HG03097 (cell line): ENCODE measurements at regions not wholly inside any gene's neighbourhood (a gene's known extent, or its start where the extent isn't known, plus 50 kb on each side); places are given as distances from the start of the nearest gene placed in this dataset.

Source experiments
- ATAC-seq: cut with Tn5 transposase; IDR thresholded peaks from one replicate; pipeline ENCODE4 v1.9.1; 2021; ENCODE audit not compliant: unreplicated experiment, low FRiP score

- no peak for ATAC-seq
Observed at GRCh38 chr11:23227078-23227445, 366.8 kb upstream of the CCDC179 start.

- ATAC-seq: no peak
Observed at GRCh38 chr11:23232652-23233051, 372.4 kb upstream of the CCDC179 start.

- ATAC-seq: no peak
Observed at GRCh38 chr11:23233075-23233474, 372.8 kb upstream of the CCDC179 start.

DNA sequence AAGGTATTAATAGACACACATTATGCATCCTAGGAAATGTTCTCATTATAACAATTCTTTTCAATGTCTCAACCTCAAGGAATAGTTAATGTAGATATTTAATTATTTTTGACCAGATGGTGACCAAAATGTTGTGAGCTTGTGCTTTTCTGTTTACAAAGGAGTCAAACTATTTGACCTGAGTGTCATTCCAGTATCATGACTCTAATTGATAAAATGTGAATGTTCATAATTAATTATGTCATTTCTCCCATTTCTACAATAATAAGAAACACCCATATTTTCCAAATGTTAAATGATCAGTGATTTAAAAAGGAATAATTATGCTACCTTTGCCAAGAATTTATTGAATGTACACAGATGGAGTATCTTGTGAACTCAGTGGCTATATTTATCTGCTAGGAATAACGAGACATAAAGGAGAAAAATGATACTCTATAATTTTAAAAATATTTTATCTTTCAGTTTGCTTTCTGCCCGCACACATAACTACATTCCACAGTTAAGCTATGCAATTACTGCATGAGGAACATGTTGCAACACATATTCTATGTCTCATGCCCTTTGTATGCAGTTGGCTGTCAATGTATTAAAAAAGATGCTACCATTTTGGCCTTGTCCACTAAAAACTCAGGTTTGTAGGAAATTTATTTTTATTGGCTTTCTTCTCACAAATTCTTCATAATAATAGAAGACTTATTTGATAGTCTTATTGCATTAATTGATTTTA lies 376.7 kb upstream of the CCDC179 start:
- no peak for ATAC-seq

- no peak for ATAC-seq
Observed at GRCh38 chr11:23252426-23252825, 392.2 kb upstream of the CCDC179 start.

DNA sequence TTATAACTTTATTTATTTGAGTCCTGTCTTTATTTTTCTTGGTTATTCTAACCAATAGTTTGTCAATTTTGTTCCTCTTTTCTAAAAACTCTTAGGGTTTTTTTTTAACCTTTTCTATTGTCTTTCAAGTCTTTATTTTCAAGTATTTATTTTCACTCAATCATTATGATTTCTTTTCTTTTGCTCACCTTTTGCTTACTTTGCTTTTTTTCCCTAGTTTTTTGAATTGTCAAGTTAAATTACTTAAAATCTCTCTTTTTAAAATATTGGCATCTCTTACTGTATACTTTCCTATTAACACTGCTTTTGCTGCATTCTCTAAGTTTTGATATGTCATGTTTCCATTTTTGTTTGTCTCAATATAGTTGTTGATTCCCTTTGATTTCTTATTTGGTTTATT lies 396.8 kb upstream of the CCDC179 start:
- ATAC-seq: no peak

- ATAC-seq: no peak
Observed at GRCh38 chr11:23257556-23257955, 397.3 kb upstream of the CCDC179 start.

GRCh38 chr11:23263466-23263865 lies 403.2 kb upstream of the CCDC179 start:
- no peak for ATAC-seq

DNA sequence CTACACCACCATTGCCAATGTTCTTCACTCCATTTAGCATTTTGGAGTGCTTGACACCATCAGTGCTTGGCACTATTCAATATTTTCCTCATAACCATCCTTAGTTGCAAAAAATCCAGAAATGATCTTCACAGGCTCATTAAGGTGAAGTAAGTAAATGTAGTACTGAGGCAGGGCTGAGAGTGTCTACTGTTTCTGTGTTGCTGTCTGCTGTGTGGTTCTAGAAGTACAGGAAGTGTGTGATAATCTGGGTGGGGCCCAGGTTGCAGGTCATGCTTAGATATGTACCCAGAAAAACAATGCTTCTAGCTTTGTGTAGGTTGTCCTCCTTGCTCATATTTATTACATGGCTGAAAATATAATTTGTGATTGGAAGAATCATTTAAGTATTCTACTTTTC lies 411.8 kb upstream of the CCDC179 start:
- ATAC-seq: no peak

DNA sequence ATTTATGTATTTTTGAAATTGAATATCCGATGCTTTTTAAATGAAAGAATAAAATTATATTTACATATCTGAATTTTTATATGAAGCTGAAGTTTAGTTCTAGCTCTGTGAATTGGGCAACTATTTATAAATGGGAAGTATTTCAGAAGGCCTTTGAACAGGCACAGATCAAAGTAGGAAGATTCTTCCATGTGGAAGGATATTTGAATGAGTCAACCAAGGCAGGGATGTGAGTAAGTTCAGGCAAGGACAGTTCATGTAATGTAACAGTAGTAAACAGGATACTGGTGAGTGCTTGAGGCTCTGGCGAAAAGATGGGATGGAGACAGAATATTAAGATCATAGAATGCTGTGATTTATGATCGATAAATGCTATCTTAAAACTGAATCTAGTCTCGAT lies 417.8 kb upstream of the CCDC179 start:
- no peak for ATAC-seq

DNA sequence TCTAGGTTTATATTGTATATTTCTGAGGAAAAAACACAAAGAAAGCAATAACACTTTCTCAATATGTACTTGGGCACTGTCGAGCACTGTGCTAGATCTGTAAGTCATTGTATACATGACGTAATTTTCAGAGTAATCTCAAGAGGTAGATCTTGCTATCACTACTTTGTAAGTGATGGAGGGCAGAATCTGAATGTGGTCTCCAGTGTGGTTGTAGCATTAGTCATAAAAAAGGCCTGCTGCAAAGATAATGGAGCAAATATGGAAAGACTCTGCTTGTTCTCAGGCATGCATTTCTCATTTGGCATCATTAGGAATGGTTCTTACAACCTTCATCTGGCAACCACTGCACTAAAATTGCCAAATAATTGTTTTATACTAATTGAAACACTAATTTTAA lies 419.8 kb upstream of the CCDC179 start:
- ATAC-seq: no peak

DNA sequence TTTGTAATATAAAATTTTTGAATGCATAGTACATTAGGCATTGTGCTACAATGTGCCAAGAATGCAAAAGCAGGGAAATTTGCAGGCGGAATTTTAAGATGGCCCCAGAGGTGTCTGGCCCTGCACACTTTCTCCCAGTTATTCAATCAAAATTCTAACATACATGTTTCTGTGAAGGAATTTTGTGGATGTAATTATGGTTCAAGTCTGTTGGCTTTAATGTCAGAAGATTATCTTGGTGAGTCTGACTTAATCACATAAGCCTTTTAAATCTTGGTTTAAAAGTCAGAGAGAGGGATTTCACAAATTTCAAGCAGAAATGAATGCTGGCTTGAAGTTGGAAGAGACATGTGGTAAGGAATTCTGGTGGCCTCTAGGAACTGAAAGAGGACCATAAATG lies 423.4 kb upstream of the CCDC179 start:
- no peak for ATAC-seq

- ATAC-seq: no peak
Observed at GRCh38 chr11:23284631-23285030, 424.4 kb upstream of the CCDC179 start.

DNA sequence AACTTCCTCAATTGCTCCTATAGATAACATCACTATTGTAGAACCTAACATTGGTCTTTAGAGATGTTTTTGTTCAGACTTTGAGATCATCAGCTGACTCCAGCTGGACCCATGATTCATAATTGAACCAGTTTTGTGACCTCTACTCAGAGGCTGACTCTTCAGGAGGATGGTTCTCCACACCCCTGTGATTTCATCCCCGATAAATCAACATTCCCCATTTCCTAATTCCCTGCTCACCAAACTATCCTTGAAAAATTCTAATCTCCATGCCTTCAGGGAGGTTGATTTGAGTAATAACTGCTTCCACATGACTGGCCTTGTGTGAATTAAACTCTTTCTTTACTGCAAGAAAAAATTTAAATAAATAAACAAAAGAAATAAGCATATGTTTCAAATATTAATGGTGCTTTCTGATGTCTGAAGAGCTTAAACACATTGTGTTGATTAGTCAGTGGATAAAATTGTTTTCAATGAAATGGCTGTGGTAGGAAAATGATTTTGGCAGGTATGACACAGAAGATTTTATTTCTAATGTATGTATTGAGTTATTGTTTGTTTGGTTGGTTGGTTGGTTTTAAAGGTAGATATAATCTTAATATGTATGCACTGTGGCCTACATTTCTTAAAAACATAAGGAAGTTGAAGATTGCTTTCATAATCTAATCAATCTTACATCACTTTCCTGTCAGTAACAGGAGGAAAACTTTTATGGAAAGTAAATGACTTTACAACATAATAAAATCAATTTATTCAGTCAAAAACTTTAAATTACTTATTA lies 427.9 kb upstream of the CCDC179 start:
- no peak for ATAC-seq

GRCh38 chr11:23295241-23295640 lies 435.0 kb upstream of the CCDC179 start:
- ATAC-seq: no peak

DNA sequence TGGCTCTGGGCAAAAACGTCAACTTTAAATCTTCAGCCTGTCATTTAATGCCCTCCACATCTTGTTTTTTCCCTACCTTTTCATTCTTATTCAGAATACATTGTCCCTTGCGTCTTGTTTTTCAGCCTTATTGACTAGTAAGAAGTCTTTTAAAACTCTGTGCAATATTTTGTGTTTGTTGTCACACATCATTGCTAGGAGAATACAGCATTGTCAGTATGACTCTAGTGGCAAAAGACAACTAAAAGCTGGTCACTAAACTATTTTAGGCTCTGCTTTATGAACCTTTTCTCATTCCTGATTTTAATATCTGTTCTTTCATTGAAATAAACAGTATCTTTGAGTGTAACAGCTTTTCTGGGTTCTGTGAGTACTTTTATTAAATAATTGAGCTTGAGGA lies 447.8 kb upstream of the CCDC179 start:
- no peak for ATAC-seq

GRCh38 chr11:23310276-23310675 lies 450.0 kb upstream of the CCDC179 start:
- no peak for ATAC-seq

- no peak for ATAC-seq
Observed at GRCh38 chr11:23311986-23312940, 452.0 kb upstream of the CCDC179 start.

DNA sequence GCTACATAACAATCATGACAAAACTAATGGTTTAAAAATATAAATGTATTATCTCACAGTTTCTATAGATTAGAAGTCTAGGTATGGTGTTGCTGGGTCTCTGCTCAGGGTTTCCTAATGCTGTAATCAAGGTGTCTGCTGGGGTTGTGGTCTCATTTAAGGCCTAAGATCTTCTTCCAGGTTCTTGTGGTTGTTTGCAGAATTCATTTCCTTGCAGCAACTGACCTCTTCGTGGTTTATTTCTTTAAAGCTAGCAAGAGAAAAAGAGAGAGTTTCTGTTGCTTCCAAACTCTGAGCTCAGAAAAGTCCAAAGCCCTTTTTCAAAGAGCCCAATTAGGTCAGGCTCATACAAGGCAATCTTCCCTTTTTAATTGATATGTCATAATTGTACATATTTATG lies 452.7 kb upstream of the CCDC179 start:
- no peak for ATAC-seq

GRCh38 chr11:23314162-23314561 lies 453.9 kb upstream of the CCDC179 start:
- ATAC-seq: no peak

DNA sequence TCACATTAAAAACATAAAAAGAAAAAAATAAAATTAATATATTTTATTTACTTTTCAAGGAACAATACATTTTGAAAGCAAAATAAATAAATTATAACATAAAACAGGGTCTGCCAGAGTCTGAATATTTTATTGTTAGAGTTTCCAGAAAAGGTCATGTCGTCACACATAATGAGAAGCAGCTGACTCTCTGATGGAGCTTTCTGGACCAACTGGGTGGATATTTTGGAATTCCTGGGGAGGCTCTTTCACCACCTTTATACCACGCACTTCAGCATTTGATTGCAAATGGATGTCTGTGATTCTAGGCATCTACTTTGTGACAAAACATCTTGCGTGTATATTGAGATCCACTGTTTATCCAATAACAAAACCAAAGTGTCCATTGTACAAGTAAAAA lies 455.0 kb upstream of the CCDC179 start:
- ATAC-seq: no peak
